Panc1 (cell line): ENCODE measurements at regions not wholly inside any gene's neighbourhood (a gene's known extent, or its start where the extent isn't known, plus 50 kb on each side); places are given as distances from the start of the nearest gene placed in this dataset.

Experiments
- ATAC-seq: fragments of 200-7000 bp; cut with Tn5 transposase; 2 replicates; pipeline ENCODE4 v1.9.1; 2020; ENCODE audit warnings: mild to moderate bottlenecking, moderate library complexity
- BruUV-seq: library from RNA; stranded (reverse); fragments of 400-500 nt; replicated peaks from 2 replicates; lab custom pipeline; 2021; lab: Mats Ljungman, UMichigan
- CTCF ChIA-PET: fragments of 300-600 bp; sonication (Branson Sonifier 250); formaldehyde crosslinking; loops from one replicate; lab custom pipeline; 2022; ENCODE audit warnings: antibody characterized with exemption; lab: Charles Lee
- POLR2A ChIA-PET: fragments of 300-600 bp; sonication (Branson Sonifier 250); formaldehyde crosslinking; loops from one replicate; lab custom pipeline; 2022; ENCODE audit warnings: antibody characterized with exemption; lab: Charles Lee
- DNase-seq: peaks from one replicate; pipeline ENCODE4 v3.0.0-alpha.2; 2010; ENCODE audit warnings: low read depth, low spot score
- H3K27ac ChIP-seq: 2 replicates; pipeline ENCODE4 v1.5.1; 2011; ENCODE audit warnings: mild to moderate bottlenecking, low read length, inconsistent platforms
- H3K27me3 ChIP-seq: fragments of 200-500 bp; sonication (Bioruptor generic); 2 replicates; pipeline ENCODE4 v1.6.0; 2014; ENCODE audit warnings: low read length, inconsistent platforms; ENCODE audit not compliant: control insufficient read depth, insufficient read depth
- H3K36me3 ChIP-seq: fragments of 200-500 bp; sonication (Bioruptor generic); 2 replicates; pipeline ENCODE4 v1.5.1; 2014; ENCODE audit warnings: inconsistent platforms, mild to moderate bottlenecking, low read length, moderate library complexity; ENCODE audit not compliant: control insufficient read depth, insufficient read depth
- H3K4me1 ChIP-seq: 2 replicates; pipeline ENCODE4 v1.5.1; 2011; ENCODE audit warnings: inconsistent platforms, mild to moderate bottlenecking, low read length, moderate library complexity; ENCODE audit not compliant: control insufficient read depth, insufficient read depth
- H3K4me3 ChIP-seq, 2 experiments: 2 replicates each; pipeline ENCODE4 v1.5.1; 2011 to 2012; ENCODE audit warnings: low read depth in 2 of 2, low read length in 2 of 2, mild to moderate bottlenecking in 2 of 2, inconsistent platforms in 1 of 2, moderate library complexity in 1 of 2
- H3K9me3 ChIP-seq: fragments of 200-500 bp; sonication (Bioruptor generic); 2 replicates; pipeline ENCODE4 v1.5.1; 2014; ENCODE audit warnings: low read depth, mild to moderate bottlenecking, inconsistent platforms, low read length, moderate library complexity; ENCODE audit not compliant: control insufficient read depth, insufficient read depth
- POLR2AphosphoS5 ChIP-seq: IDR thresholded peaks from 2 replicates; pipeline ENCODE4 v1.6.1; 2012; ENCODE audit warnings: mild to moderate bottlenecking, low read depth, low read length, moderate library complexity
- SIN3A ChIP-seq: IDR thresholded peaks from 2 replicates; pipeline ENCODE4 v1.6.1; 2012; ENCODE audit warnings: low read depth, mild to moderate bottlenecking, low read length, moderate library complexity, borderline replicate concordance; ENCODE audit not compliant: insufficient read depth
- TCF7L2 ChIP-seq: IDR thresholded peaks from 2 replicates; pipeline ENCODE4 v1.6.1; 2011; ENCODE audit warnings: mild to moderate bottlenecking, low read depth, low read length, inconsistent platforms
- in situ Hi-C: cut with HindIII; loops from 2 replicates; pipeline ENCODE4 v1.10.0; 2016; ENCODE audit warnings: low sequenced_read_pairs, low pct_unique_long_range_greater_than_20kb
- intact Hi-C: fragments of 100-400 bp; cut with micrococcal nuclease; formaldehyde crosslinking; loops from one replicate; pipeline ENCODE4 v1.10.0; 2022; ENCODE audit not compliant: unreplicated experiment
- TF ChIP-seq, protein P1 (sequence below): fragments of 450-650 bp; IDR thresholded peaks from 2 replicates; pipeline ENCODE4 v1.5.1; 2017; ENCODE audit warnings: mild to moderate bottlenecking
- TF ChIP-seq, protein P2 (sequence below), 2 experiments: IDR thresholded peaks; 2 replicates each; pipeline ENCODE4 v1.6.1; 2011 to 2012; ENCODE audit warnings: low read depth in 2 of 2, control low read depth in 1 of 2, low read length in 1 of 2, mild to moderate bottlenecking in 1 of 2, moderate library complexity in 1 of 2; ENCODE audit not compliant: insufficient read depth in 1 of 2

DNA sequence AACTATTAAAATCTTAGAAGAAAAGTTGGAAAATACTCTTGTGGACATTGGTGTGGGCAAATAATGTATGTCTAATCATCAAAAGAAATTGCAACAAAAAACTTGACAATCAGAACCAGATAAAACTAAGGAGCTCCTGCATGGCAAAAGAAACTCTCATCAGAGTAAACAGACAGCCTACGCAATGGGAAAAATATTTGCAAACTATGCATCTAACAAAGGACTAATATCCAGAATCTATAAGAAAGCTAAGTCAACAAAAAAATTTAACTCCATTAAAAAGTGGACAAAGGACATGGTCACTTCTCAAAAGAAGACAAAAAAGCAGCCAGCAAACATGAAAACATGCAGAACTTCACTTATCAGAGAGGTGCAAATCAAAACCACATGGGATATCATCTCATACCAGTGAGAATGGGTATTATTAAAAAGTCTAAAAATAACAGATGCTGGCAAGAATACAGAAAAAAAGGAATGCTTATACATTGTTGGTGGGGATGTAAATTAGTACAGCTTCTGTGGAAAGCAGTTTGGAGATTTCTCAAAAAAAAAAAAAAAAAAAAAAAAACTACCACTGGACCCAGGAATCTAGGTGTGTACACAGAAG, 99.7 kb upstream of the TOP3B start:
- in situ Hi-C loops (no loop called here), intact Hi-C loops (no loop called here)
- ATAC-seq: no peak
- BruUV-seq: no TSS peak
- Histone ChIP-seq H3K27me3 (no peaks in the 10 kb centered on the region), H3K27ac (no peak overlapping the region), H3K36me3 (no peaks in the 10 kb centered on the region), H3K4me3 (no peak overlapping the region), H3K9me3 (no peaks in the 10 kb centered on the region), H3K4me1 (no peaks in the 10 kb centered on the region)
- no peak for DNase-seq
- ChIA-PET POLR2A (no interaction called here), CTCF (no interaction called here)
- no peak for TF ChIP-seq SIN3A
- no peak for TF ChIP-seq TCF7L2
- no peak for TF ChIP-seq POLR2AphosphoS5
- TF ChIP-seq, protein P1, sequence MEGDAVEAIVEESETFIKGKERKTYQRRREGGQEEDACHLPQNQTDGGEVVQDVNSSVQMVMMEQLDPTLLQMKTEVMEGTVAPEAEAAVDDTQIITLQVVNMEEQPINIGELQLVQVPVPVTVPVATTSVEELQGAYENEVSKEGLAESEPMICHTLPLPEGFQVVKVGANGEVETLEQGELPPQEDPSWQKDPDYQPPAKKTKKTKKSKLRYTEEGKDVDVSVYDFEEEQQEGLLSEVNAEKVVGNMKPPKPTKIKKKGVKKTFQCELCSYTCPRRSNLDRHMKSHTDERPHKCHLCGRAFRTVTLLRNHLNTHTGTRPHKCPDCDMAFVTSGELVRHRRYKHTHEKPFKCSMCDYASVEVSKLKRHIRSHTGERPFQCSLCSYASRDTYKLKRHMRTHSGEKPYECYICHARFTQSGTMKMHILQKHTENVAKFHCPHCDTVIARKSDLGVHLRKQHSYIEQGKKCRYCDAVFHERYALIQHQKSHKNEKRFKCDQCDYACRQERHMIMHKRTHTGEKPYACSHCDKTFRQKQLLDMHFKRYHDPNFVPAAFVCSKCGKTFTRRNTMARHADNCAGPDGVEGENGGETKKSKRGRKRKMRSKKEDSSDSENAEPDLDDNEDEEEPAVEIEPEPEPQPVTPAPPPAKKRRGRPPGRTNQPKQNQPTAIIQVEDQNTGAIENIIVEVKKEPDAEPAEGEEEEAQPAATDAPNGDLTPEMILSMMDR: no peak
- TF ChIP-seq, protein P2, sequence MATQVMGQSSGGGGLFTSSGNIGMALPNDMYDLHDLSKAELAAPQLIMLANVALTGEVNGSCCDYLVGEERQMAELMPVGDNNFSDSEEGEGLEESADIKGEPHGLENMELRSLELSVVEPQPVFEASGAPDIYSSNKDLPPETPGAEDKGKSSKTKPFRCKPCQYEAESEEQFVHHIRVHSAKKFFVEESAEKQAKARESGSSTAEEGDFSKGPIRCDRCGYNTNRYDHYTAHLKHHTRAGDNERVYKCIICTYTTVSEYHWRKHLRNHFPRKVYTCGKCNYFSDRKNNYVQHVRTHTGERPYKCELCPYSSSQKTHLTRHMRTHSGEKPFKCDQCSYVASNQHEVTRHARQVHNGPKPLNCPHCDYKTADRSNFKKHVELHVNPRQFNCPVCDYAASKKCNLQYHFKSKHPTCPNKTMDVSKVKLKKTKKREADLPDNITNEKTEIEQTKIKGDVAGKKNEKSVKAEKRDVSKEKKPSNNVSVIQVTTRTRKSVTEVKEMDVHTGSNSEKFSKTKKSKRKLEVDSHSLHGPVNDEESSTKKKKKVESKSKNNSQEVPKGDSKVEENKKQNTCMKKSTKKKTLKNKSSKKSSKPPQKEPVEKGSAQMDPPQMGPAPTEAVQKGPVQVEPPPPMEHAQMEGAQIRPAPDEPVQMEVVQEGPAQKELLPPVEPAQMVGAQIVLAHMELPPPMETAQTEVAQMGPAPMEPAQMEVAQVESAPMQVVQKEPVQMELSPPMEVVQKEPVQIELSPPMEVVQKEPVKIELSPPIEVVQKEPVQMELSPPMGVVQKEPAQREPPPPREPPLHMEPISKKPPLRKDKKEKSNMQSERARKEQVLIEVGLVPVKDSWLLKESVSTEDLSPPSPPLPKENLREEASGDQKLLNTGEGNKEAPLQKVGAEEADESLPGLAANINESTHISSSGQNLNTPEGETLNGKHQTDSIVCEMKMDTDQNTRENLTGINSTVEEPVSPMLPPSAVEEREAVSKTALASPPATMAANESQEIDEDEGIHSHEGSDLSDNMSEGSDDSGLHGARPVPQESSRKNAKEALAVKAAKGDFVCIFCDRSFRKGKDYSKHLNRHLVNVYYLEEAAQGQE (IDR thresholded peaks at IDR 0.05; ENCODE audit: insufficient read depth in 1 of 2, low read depth in 2 of 2, low read length in 1 of 2): no peak

DNA sequence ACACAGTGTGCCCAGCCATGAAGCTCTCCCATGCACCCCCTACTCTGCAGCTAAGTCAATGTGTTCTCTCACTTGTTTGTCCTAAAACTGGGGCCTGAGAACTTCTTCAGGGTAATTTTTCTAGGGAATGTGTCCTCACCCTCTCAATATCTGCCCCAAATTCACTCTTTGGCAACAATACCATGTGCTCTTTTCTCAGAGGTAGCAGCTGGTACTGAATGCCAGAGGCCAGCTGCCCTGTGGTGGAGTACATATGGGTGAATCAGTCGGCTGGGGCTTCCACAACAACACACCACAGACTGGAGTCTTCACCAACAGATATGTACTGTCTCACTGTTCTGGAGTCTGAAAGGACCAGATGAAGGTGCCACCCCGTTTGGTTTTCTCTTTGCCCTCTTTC, 97.7 kb upstream of the TOP3B start:
- Histone ChIP-seq H3K4me1 (no peaks in the 10 kb centered on the region), H3K4me3 (no peak overlapping the region), H3K27me3 (no peaks in the 10 kb centered on the region), H3K36me3 (no peaks in the 10 kb centered on the region), H3K9me3 (no peaks in the 10 kb centered on the region), H3K27ac (no peak overlapping the region)
- BruUV-seq: no TSS peak
- no peak for DNase-seq
- intact Hi-C loops: no loop called here
- in situ Hi-C loops: no loop called here
- no peak for ATAC-seq
- no peak for TF ChIP-seq TCF7L2
- ChIA-PET CTCF (no interaction called here), POLR2A (no interaction called here)

DNA sequence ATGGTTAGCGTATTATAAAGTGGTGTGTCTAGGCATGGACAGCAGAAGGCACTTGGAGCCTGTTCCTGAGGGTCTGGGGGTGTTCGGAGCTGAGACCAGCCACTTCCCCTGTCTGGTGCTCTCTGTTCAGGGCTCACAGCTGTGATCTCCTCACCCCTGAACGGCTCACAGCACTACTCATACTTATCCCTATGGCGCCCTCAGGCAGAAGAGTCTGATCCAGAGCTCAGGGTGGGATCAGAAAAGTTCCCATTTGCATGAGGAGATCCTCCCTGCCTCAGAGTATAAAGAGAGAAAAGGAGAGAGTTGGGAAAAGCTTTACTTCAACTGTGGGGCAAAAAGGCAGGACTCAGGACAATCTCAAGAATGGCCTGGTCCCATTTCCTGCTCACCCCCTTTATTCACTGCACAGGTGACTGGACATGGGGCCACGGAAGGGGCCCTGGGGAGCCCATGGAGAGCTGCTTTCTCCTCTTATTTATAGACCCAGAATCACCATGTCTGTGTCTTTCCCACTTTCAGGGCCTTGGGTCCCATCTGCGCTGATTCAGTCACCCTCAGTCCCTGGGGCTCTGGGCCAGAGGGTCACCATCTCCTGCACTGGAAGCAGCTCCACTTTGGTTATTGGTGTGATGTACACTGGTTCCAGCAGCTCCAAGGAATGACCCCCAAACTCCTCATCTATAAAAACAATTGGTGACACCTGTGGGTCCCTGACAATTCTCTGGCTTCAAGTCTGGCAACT, 97.0 kb upstream of the TOP3B start:
- ChIA-PET CTCF (no interaction called here), POLR2A (no interaction called here)
- intact Hi-C loops: no loop called here
- no peaks in the 10 kb centered on the region for H3K36me3 ChIP-seq
- H3K4me3 ChIP-seq: no peak overlapping the region
- DNase-seq (no peak), ATAC-seq (no peak)
- in situ Hi-C loops: no loop called here
- H3K27ac ChIP-seq: no peak overlapping the region
- H3K9me3 ChIP-seq: no peaks in the 10 kb centered on the region
- no TSS peak for BruUV-seq
- H3K4me1 ChIP-seq: no peaks in the 10 kb centered on the region
- H3K27me3 ChIP-seq: no peaks in the 10 kb centered on the region
- TF ChIP-seq, protein P1: no peak
- TF ChIP-seq, protein P2 (IDR thresholded peaks at IDR 0.05; ENCODE audit: insufficient read depth in 1 of 2, low read depth in 2 of 2, low read length in 1 of 2): no peak
- TF ChIP-seq POLR2AphosphoS5 (no peak), TCF7L2 (no peak), SIN3A (no peak)
